ENCODE measurements at regions not wholly inside any gene's neighbourhood (a gene's known extent, or its start where the extent isn't known, plus 50 kb on each side); places are given as distances from the start of the nearest gene placed in this dataset.

GRCh38 chr6:165825256-165825815 is 162.3 kb upstream of the PDE10A start:
- H3K36me3 ChIP-seq (ENCODE audit: control insufficient read depth in 2 of 3, insufficient read depth in 3 of 3, low read length in 3 of 3) = no peaks in the 10 kb centered on the region
- DNase-seq = no peak
- no peak for TF ChIP-seq CTCF (IDR thresholded peaks at IDR 0.05; ENCODE audit: borderline replicate concordance, extremely low read depth, insufficient read depth)
- no peaks in the 10 kb centered on the region for H3K4me1 ChIP-seq (ENCODE audit: control insufficient read depth in 2 of 3, insufficient read depth in 2 of 3, low read depth in 1 of 3, low read length in 3 of 3)
- intact Hi-C loops (cut with DNase I) = no loop called here
- H3K9me3 ChIP-seq (ENCODE audit: control insufficient read depth in 2 of 3, insufficient read depth in 1 of 3, low read length in 3 of 3) = no peaks in the 10 kb centered on the region
- FAIRE-seq = no peak
- no peaks in the 10 kb centered on the region for H3K27me3 ChIP-seq (ENCODE audit: control insufficient read depth, insufficient read depth, low read length)
- no peak overlapping the region for H3K9ac ChIP-seq (ENCODE audit: low read length in 3 of 3)
- H3K4me3 ChIP-seq (ENCODE audit: low read length in 3 of 3) = no peak overlapping the region
- no peak overlapping the region for H3K27ac ChIP-seq (ENCODE audit: low read depth in 2 of 2, low read length in 2 of 2)

- no peak for DNase-seq
- no peaks in the 10 kb centered on the region for H3K4me1 ChIP-seq (ENCODE audit: control insufficient read depth in 2 of 3, insufficient read depth in 2 of 3, low read depth in 1 of 3, low read length in 3 of 3)
- no peaks in the 10 kb centered on the region for H3K27me3 ChIP-seq (ENCODE audit: control insufficient read depth, insufficient read depth, low read length)
- H3K9me3 ChIP-seq (ENCODE audit: control insufficient read depth in 2 of 3, insufficient read depth in 1 of 3, low read length in 3 of 3) = no peaks in the 10 kb centered on the region
- H3K4me3 ChIP-seq (ENCODE audit: low read length in 3 of 3) = no peak overlapping the region
- no peak overlapping the region for H3K27ac ChIP-seq (ENCODE audit: low read depth in 2 of 2, low read length in 2 of 2)
- TF ChIP-seq CTCF (IDR thresholded peaks at IDR 0.05; ENCODE audit: borderline replicate concordance, extremely low read depth, insufficient read depth) = no peak
- no peak overlapping the region for H3K9ac ChIP-seq (ENCODE audit: low read length in 3 of 3)
- H3K36me3 ChIP-seq (ENCODE audit: control insufficient read depth in 2 of 3, insufficient read depth in 3 of 3, low read length in 3 of 3) = no peaks in the 10 kb centered on the region
- FAIRE-seq = no peak
- intact Hi-C loops (cut with DNase I) = no loop called here
These were observed 160.7 kb upstream of the PDE10A start for GRCh38 chr6:165823609-165824326.

GRCh38 chr6:165822501-165822900 is 159.5 kb upstream of the PDE10A start:
- no peak for FAIRE-seq
- H3K4me1 ChIP-seq (ENCODE audit: control insufficient read depth in 2 of 3, insufficient read depth in 2 of 3, low read depth in 1 of 3, low read length in 3 of 3) = no peaks in the 10 kb centered on the region
- no peak for DNase-seq
- intact Hi-C loops (cut with DNase I) = no loop called here
- no peaks in the 10 kb centered on the region for H3K27me3 ChIP-seq (ENCODE audit: control insufficient read depth, insufficient read depth, low read length)
- H3K27ac ChIP-seq (ENCODE audit: low read depth in 2 of 2, low read length in 2 of 2) = no peak overlapping the region
- H3K9me3 ChIP-seq (ENCODE audit: control insufficient read depth in 2 of 3, insufficient read depth in 1 of 3, low read length in 3 of 3) = no peaks in the 10 kb centered on the region
- no peak for TF ChIP-seq CTCF (IDR thresholded peaks at IDR 0.05; ENCODE audit: borderline replicate concordance, extremely low read depth, insufficient read depth)
- no peak overlapping the region for H3K9ac ChIP-seq (ENCODE audit: low read length in 3 of 3)
- H3K4me3 ChIP-seq (ENCODE audit: low read length in 3 of 3) = no peak overlapping the region
- H3K36me3 ChIP-seq (ENCODE audit: control insufficient read depth in 2 of 3, insufficient read depth in 3 of 3, low read length in 3 of 3) = no peaks in the 10 kb centered on the region

Data from kidney (tissue), 13 donors.